HG02763 (cell line): ENCODE measurements at regions not wholly inside any gene's neighbourhood (a gene's known extent, or its start where the extent isn't known, plus 50 kb on each side); places are given as distances from the start of the nearest gene placed in this dataset.
"Not testable (repeated sequence)": the region's sequence is repeated elsewhere in the genome, so short reads cannot be mapped to it uniquely, and the experiment has no call there.

Experiments
- ATAC-seq: cut with Tn5 transposase; IDR thresholded peaks from one replicate; pipeline ENCODE4 v1.9.1; 2021; ENCODE audit warnings: mild to moderate bottlenecking, moderate library complexity; ENCODE audit not compliant: unreplicated experiment

GRCh38 chr14:44388306-44388705, 118.8 kb downstream of the FSCB start:
- no peak for ATAC-seq

GRCh38 chr14:44385906-44386305, 121.2 kb downstream of the FSCB start:
- no peak for ATAC-seq

GRCh38 chr14:44385296-44385695, 121.8 kb downstream of the FSCB start:
- not testable (repeated sequence) for ATAC-seq

GRCh38 chr14:44384601-44385293, 122.3 kb downstream of the FSCB start:
- ATAC-seq = not testable (repeated sequence)

- ATAC-seq = no peak
These were observed 123.0 kb downstream of the FSCB start for GRCh38 chr14:44384093-44384492.

GRCh38 chr14:44383636-44384035, 123.4 kb downstream of the FSCB start:
- no peak for ATAC-seq

GRCh38 chr14:44379292-44379977, 127.6 kb downstream of the FSCB start:
- ATAC-seq = no peak

- ATAC-seq = no peak
These were observed 132.2 kb downstream of the FSCB start for GRCh38 chr14:44374906-44375305.

GRCh38 chr14:44372807-44373489, 134.1 kb downstream of the FSCB start:
- ATAC-seq = no peak

- no peak for ATAC-seq
These were observed 134.9 kb downstream of the FSCB start for GRCh38 chr14:44372231-44372630.

- ATAC-seq = no peak
These were observed 136.4 kb downstream of the FSCB start for GRCh38 chr14:44370727-44371126.

GRCh38 chr14:44369401-44370123, 137.5 kb downstream of the FSCB start:
- ATAC-seq = no peak

- ATAC-seq = no peak
These were observed 146.0 kb downstream of the FSCB start for GRCh38 chr14:44361083-44361482.

- no peak for ATAC-seq
These were observed 153.3 kb downstream of the FSCB start for GRCh38 chr14:44353805-44354204.

GRCh38 chr14:44352201-44352600, 154.9 kb downstream of the FSCB start:
- ATAC-seq = no peak

- no peak for ATAC-seq
These were observed 159.8 kb downstream of the FSCB start for GRCh38 chr14:44347316-44347715.

GRCh38 chr14:44341116-44341515, 166.0 kb downstream of the FSCB start:
- no peak for ATAC-seq

- no peak for ATAC-seq
These were observed 167.2 kb downstream of the FSCB start for GRCh38 chr14:44339862-44340261.

GRCh38 chr14:44339231-44339630, 167.9 kb downstream of the FSCB start:
- no peak for ATAC-seq

- ATAC-seq = no peak
These were observed 189.7 kb downstream of the FSCB start for GRCh38 chr14:44317441-44317746.

- peak; percentile 76 for ATAC-seq
These were observed 190.2 kb downstream of the FSCB start for GRCh38 chr14:44316647-44317440.
